GM23338 (cell line): ENCODE measurements at regions not wholly inside any gene's neighbourhood (a gene's known extent, or its start where the extent isn't known, plus 50 kb on each side); places are given as distances from the start of the nearest gene placed in this dataset.
A peak's percentile ranks its signal among the peaks of the same experiment; 100 is the strongest.
"Not testable (repeated sequence)": the region's sequence is repeated elsewhere in the genome, so short reads cannot be mapped to it uniquely, and the experiment has no call there.

Experiments used
- ATAC-seq: fragments of 200-7000 bp; cut with Tn5 transposase; 3 replicates; pipeline ENCODE4 v1.9.1; 2020
- DNase-seq: peaks from one replicate; pipeline ENCODE4 v3.0.0-alpha.2; 2015; ENCODE audit warnings: low spot score
- H2AFZ ChIP-seq: fragments of 200-600 bp; sonication (generic); 2 replicates; pipeline ENCODE4 v1.8.0; 2016; ENCODE audit warnings: antibody characterized with exemption, mild to moderate bottlenecking, moderate library complexity
- H3F3A ChIP-seq: fragments of 200-600 bp; sonication (generic); replicated peaks from 2 replicates; pipeline ENCODE4 v1.8.0; 2017; ENCODE audit warnings: antibody characterized with exemption, mixed run types, low read depth
- H3K27ac ChIP-seq: fragments of 200-600 bp; sonication (generic); 2 replicates; pipeline ENCODE4 v1.6.1; 2016; ENCODE audit warnings: low read depth
- H3K27me3 ChIP-seq: fragments of 200-600 bp; sonication (generic); 2 replicates; pipeline ENCODE4 v1.8.0; 2016; ENCODE audit warnings: mild to moderate bottlenecking, mixed run types, moderate library complexity; ENCODE audit not compliant: insufficient read depth
- H3K36me3 ChIP-seq: fragments of 200-600 bp; sonication (generic); 2 replicates; pipeline ENCODE4 v1.8.0; 2016; ENCODE audit warnings: mild to moderate bottlenecking; ENCODE audit not compliant: insufficient read depth
- H3K4me1 ChIP-seq: fragments of 200-600 bp; sonication (generic); 2 replicates; pipeline ENCODE4 v1.8.0; 2016; ENCODE audit warnings: mild to moderate bottlenecking, moderate library complexity; ENCODE audit not compliant: insufficient read depth
- H3K4me2 ChIP-seq: fragments of 200-600 bp; sonication (generic); 2 replicates; pipeline ENCODE4 v1.7.1; 2017; ENCODE audit warnings: mixed run types
- H3K4me3 ChIP-seq: fragments of 200-600 bp; sonication (generic); 2 replicates; pipeline ENCODE4 v1.6.1; 2016; ENCODE audit warnings: mixed run types
- H3K79me2 ChIP-seq: fragments of 200-600 bp; sonication (generic); replicated peaks from 2 replicates; pipeline ENCODE4 v1.8.0; 2017; ENCODE audit warnings: mild to moderate bottlenecking; ENCODE audit not compliant: insufficient read depth
- H3K9me2 ChIP-seq: fragments of 200-600 bp; sonication (generic); 2 replicates; pipeline ENCODE4 v1.8.0; 2017; ENCODE audit not compliant: insufficient read depth
- H4K20me1 ChIP-seq: fragments of 200-600 bp; sonication (generic); replicated peaks from 2 replicates; pipeline ENCODE4 v1.8.0; 2017; ENCODE audit warnings: mild to moderate bottlenecking; ENCODE audit not compliant: insufficient read depth
- H3K27ac Mint-ChIP-seq: 2 replicates; pipeline ENCODE4 v1.8.0; 2020; ENCODE audit warnings: inconsistent platforms, mild to moderate bottlenecking, moderate library complexity, mixed read lengths
- H3K27me3 Mint-ChIP-seq: 3 replicates; pipeline ENCODE4 v1.8.0; 2022; ENCODE audit warnings: low read depth, mild to moderate bottlenecking, moderate library complexity, mixed read lengths, inconsistent platforms; ENCODE audit not compliant: insufficient read depth, poor library complexity
- H3K36me3 Mint-ChIP-seq: 3 replicates; pipeline ENCODE4 v1.8.0; 2021; ENCODE audit warnings: low read depth, mild to moderate bottlenecking, inconsistent platforms, moderate library complexity, mixed read lengths
- H3K4me1 Mint-ChIP-seq: 3 replicates; pipeline ENCODE4 v1.8.0; 2020; ENCODE audit warnings: mild to moderate bottlenecking, inconsistent platforms, mixed read lengths
- H3K4me3 Mint-ChIP-seq: 3 replicates; pipeline ENCODE4 v1.8.0; 2021; ENCODE audit warnings: moderate library complexity, mild to moderate bottlenecking, inconsistent platforms, mixed read lengths
- H3K9me3 Mint-ChIP-seq: 3 replicates; pipeline ENCODE4 v1.8.0; 2020; ENCODE audit warnings: moderate library complexity, mild to moderate bottlenecking, inconsistent platforms, mixed read lengths
- CREB1 ChIP-seq: fragments of 250-450 bp; sonication (Bioruptor Pico); IDR thresholded peaks from 2 replicates; pipeline ENCODE4 v1.5.0; 2020; ENCODE audit warnings: low read depth, mild to moderate bottlenecking, moderate library complexity
- STAT1 ChIP-seq: IDR thresholded peaks from one replicate; pipeline ENCODE4 v1.6.1; 2016; ENCODE audit warnings: antibody characterized with exemption; ENCODE audit not compliant: unreplicated experiment
- ZNF462 ChIP-seq: fragments of 250-450 bp; sonication (Bioruptor Pico); IDR thresholded peaks from 2 replicates; pipeline ENCODE4 v1.5.0; 2020; ENCODE audit warnings: mild to moderate bottlenecking, moderate library complexity

- no peak overlapping the region for H3K4me3 ChIP-seq
- H3K27me3 ChIP-seq, result no peaks in the 10 kb centered on the region
- peak overlapping the region; percentile 10 for H3K4me2 ChIP-seq
- DNase-seq, result peak; percentile 28
- peaks cover 16% of the 10 kb centered on the region for H3K4me1 ChIP-seq
- peak; percentile 85 for ATAC-seq
- Mint-ChIP-seq H3K27me3 (no peaks in the 10 kb centered on the region), H3K4me3 (no peak overlapping the region), H3K4me1 (peaks cover 19% of the 10 kb centered on the region), H3K9me3 (no peaks in the 10 kb centered on the region), H3K27ac (peak overlapping the region; percentile 32), H3K36me3 (no peaks in the 10 kb centered on the region)
- TF ChIP-seq STAT1, result no peak
- TF ChIP-seq CREB1 (CRISPR knock-in tag), result 0 out of 2 replicates have a peak, but pooled peaks have one; percentile 29
- peak; percentile 97 for TF ChIP-seq ZNF462 (CRISPR knock-in tag)
- no peaks in the 10 kb centered on the region for H4K20me1 ChIP-seq
- H3F3A ChIP-seq, result no peaks in the 10 kb centered on the region
- no peak overlapping the region for H2AFZ ChIP-seq
- H3K79me2 ChIP-seq, result no peaks in the 10 kb centered on the region
- H3K9me2 ChIP-seq, result no peaks in the 10 kb centered on the region
- no peaks in the 10 kb centered on the region for H3K36me3 ChIP-seq
- no peak overlapping the region for H3K27ac ChIP-seq
Observed at GRCh38 chr4:42761804-42762203, 104.9 kb upstream of the ATP8A1 start.

- not testable (repeated sequence) for H3F3A ChIP-seq, H3K4me3 Mint-ChIP-seq, H3K27me3 ChIP-seq, H3K79me2 ChIP-seq, H3K4me1 ChIP-seq, DNase-seq, H3K9me2 ChIP-seq, H3K36me3 Mint-ChIP-seq, H4K20me1 ChIP-seq, ATAC-seq, H3K36me3 ChIP-seq, H2AFZ ChIP-seq, H3K27ac ChIP-seq, H3K4me2 ChIP-seq, H3K4me1 Mint-ChIP-seq, H3K4me3 ChIP-seq, H3K27ac Mint-ChIP-seq, H3K27me3 Mint-ChIP-seq, H3K9me3 Mint-ChIP-seq
Observed at GRCh38 chr4:42754965-42755364, 98.1 kb upstream of the ATP8A1 start.
